GM18868 (cell line): ENCODE measurements at regions not wholly inside any gene's neighbourhood (a gene's known extent, or its start where the extent isn't known, plus 50 kb on each side); places are given as distances from the start of the nearest gene placed in this dataset.
"Not testable (repeated sequence)": the region's sequence is repeated elsewhere in the genome, so short reads cannot be mapped to it uniquely, and the experiment has no call there.

ENCODE experiments used
- ATAC-seq: cut with Tn5 transposase; IDR thresholded peaks from one replicate; pipeline ENCODE4 v1.9.1; 2021; ENCODE audit warnings: mild to moderate bottlenecking, moderate library complexity; ENCODE audit not compliant: unreplicated experiment

DNA sequence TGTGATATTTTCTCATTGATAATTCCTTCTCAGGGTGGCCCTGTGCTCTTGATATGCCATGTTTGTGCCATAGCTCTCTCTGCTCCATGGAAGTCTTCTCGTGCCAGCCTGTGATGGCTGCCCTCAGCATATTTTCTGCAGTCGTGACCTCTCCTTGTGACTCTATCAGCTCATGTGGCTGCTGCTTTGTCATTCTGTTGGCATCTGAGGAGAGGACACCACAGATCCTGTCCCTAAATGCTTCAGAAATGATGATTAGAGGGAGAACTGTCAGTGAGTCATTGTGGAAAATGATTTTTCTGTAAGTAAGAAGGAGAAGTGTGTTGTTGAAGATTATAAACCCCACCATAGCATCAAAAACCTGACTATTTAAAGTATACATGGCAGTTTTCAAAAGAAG lies 286.0 kb downstream of the ADGRL2 start:
- no peak for ATAC-seq

DNA sequence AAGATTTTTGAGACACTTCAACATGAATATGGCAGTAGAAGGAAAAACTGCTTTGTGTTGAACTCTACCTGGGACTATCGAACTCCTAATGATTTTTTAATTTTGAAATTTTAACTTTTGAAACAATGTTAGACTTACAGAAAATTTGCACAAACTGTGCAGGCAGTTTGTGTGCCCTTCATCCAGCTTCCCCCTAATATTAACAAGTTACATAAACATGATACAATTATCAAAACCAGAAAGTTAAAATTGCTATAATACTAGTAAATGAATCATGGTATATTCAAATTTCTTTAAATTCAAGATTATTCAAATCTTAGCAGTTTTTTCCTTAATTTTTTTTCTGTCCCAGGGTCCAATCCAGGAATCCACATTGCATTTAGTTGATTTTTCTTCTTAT lies 278.9 kb downstream of the ADGRL2 start:
- ATAC-seq = no peak

- no peak for ATAC-seq
Measured at GRCh38 chr1:82073659-82074058, 272.9 kb downstream of the ADGRL2 start.

- ATAC-seq = no peak
Measured at GRCh38 chr1:82073071-82073470, 272.3 kb downstream of the ADGRL2 start.

GRCh38 chr1:82065916-82066315 lies 265.2 kb downstream of the ADGRL2 start:
- no peak for ATAC-seq

DNA sequence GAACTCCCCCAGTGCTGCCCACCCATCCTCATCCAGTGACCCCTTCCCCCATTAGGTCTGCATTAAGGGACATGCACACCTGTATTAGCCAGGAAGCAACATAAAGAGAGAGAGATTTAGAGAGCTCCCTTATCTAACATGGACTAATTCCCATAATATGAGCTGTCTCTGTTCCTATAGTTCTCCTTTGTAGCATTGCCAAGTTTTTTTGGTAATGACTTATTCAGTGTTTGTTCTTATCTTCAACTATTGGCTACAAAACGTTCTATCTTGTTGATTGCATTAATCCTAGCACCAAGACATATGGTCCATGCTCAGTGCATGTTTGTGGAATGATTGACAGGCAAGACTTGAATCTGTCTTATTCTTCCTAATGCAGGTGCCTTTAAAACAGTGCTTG lies 264.0 kb downstream of the ADGRL2 start:
- no peak for ATAC-seq

GRCh38 chr1:82062206-82062605 lies 261.5 kb downstream of the ADGRL2 start:
- ATAC-seq = no peak

GRCh38 chr1:82059959-82060358 lies 259.2 kb downstream of the ADGRL2 start:
- no peak for ATAC-seq

- no peak for ATAC-seq
Measured at GRCh38 chr1:82057011-82057410, 256.3 kb downstream of the ADGRL2 start.

DNA sequence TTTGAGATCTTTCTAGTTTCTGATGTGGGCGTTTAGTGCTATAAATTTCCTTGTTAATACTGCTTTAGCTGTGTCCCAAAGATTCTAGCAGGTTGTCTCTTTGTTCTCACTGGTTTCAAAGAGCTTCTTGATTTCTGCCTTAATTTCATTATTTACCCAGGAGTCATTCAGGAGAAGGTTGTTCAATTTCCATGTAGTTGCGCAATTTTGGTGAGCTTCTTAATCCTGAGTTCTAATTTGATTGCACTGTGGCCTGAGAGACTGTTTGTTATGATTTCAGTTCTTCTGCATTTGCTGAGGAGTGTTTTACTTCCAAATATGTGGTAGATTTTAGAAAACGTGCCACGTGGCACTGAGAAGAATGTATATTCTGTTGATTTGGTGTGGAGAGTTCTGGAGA lies 254.6 kb downstream of the ADGRL2 start:
- not testable (repeated sequence) for ATAC-seq

DNA sequence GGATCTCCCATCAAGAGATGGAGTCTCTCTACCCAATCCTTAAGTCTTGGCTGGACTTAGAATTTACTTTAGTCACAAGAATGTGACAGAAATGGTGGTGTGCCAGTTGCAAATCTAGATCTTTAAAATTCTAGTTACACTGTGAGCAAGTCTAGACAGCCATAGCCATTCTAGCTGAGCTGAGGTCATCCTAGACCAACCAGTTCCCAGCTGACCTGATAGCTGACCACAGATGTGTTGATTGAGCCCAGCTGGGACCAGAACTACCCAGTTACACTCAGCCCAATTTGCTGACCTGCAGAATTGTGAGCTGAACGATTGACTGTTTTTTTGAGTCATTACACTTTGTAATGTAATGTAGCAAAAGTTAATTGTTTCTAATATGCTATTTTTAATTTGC lies 251.8 kb downstream of the ADGRL2 start:
- ATAC-seq = no peak

DNA sequence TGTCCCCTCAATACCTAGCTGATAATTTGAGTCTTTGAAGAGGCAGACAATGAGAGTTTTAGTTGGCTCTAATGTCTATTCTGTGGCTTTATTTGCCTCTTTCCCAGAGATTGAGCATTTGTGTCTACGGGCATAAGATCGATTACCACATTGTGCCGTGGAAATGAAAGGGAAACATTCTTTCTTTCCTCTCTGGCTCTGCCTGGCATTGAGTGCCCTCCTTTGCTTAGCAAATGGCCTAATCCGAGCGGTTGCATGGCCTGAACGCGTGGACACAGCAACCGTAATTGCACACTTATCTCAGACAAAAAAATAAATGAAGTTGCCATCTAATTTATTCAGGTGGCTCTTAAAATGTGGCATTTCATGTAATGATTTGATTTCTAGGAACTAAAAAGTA lies 247.9 kb downstream of the ADGRL2 start:
- no peak for ATAC-seq

DNA sequence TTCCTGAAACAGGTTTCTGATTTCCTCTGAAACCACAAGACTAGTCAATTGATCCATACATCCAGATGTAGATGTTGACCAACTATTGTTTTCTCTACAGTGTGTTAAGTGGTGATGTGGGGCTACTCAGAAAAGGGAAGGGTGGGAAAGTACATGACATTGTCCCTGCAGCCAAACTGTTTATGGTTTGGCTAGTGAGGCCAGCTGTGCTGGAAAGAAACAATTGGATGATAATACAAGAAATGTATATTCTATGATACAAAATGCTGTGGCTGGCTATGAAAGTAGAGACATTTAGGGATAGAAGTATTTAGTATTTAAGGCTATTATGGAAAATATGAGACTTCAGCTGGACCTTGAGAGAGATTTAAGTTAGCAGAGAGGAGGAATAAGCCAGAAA lies 244.5 kb downstream of the ADGRL2 start:
- ATAC-seq = no peak

DNA sequence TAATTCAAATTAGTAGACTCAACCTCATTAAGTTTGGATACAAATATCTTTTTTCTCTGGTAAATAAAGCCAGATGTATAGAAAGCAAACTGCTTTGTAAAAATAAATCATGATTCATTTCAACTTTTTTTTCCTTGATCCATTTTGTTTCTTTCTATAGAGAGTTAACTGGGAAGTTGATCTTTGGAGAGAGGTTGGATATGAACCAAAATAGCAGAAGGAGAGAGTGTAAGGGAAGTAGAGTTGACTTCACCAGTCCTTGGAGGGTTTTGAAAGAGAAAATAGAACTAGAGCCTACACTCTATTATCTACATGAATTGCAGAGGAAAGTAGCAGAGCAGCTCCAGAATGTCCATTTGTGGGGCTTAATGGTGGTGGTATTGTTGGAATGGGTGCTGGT lies 243.8 kb downstream of the ADGRL2 start:
- no peak for ATAC-seq

- no peak for ATAC-seq
Measured at GRCh38 chr1:82044111-82044510, 243.4 kb downstream of the ADGRL2 start.

DNA sequence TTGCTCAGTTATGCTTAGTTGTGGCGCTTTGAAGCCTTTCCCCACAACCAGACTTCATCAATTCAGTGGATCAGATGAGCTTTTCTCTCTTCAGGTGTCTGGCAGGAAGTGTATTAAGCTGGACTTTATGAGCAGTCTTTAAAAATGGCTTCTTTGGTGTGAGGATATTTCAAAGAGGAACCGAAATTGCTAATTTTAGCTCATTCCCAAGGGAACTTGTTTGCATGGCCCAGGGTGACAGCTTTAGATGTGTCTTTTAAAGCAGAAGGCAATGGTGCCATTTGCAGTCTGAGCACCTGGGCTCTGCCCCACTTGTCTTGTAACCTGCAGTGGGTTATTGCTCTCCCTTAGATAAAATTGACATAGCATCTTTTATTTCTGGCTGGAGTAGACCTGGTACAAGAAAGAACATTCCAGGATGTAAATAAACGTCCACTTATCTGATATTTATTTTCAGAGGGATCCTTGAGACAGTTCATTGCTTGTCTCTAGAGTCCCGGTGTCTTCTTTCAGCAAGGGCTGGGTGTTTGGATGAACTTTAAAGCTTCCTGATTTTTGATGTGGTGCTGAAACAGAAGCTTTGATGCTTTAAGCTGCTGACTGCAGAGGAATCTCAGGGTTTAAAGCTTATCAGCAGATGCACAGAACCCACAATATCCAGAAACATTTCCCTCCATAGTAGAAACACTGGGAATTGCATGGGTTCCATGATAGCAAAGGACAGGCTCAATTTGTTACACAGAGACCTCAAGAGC lies 241.7 kb downstream of the ADGRL2 start:
- no peak for ATAC-seq
